HepG2 (cell line): ENCODE measurements at regions not wholly inside any gene's neighbourhood (a gene's known extent, or its start where the extent isn't known, plus 50 kb on each side); places are given as distances from the start of the nearest gene placed in this dataset.

Experiments used
- ATAC-seq: fragments of 200-7000 bp; cut with Tn5 transposase; 3 replicates; pipeline ENCODE4 v1.9.1; 2020; ENCODE audit warnings: mild to moderate bottlenecking, moderate library complexity
- BruUV-seq: library from RNA; stranded (reverse); fragments of 400-500 nt; replicated peaks from 2 replicates; lab custom pipeline; 2021; lab: Mats Ljungman, UMichigan
- CTCF ChIA-PET: fragments of 300-600 bp; formaldehyde crosslinking; extraction: SDS; loops from one replicate; lab custom pipeline; 2021; ENCODE audit warnings: low total read pairs, inconsistent platforms, low intra/inter-chr PET ratio; lab: Yijun Ruan, JAX
- POLR2A ChIA-PET: fragments of 350-600 bp; sonication (Branson Sonifier 250); formaldehyde crosslinking; loops from one replicate; lab custom pipeline; 2020; ENCODE audit warnings: antibody characterized with exemption, inconsistent platforms; lab: Yijun Ruan, JAX
- DNase-seq: peaks from one replicate; pipeline ENCODE4 v3.0.0-alpha.2; 2015; ENCODE audit warnings: low spot score
- FAIRE-seq: peaks from 3 replicates; lab custom pipeline; 2011; peaks lifted over from hg19 to GRCh38; lab: Jason Lieb, UNC
- H2AFZ ChIP-seq: one replicate; pipeline ENCODE4 v1.6.1; 2011; ENCODE audit warnings: low read length, inconsistent platforms
- H3K27ac ChIP-seq: fragments of 300-600 bp; 3 replicates; pipeline ENCODE4 v1.8.0; 2011; ENCODE audit warnings: mixed run types, mild to moderate bottlenecking, mixed read lengths, low read length, inconsistent platforms; ENCODE audit not compliant: insufficient read depth; ENCODE audit errors: extremely low read length
- H3K27me3 ChIP-seq, 2 experiments: fragments of 200-600 bp in 1 of 2; 2 replicates in 1 of 2; 3 replicates in 1 of 2; pipeline versions ENCODE4 v1.6.0 to v1.8.0; 2011; ENCODE audit warnings: low read length in 2 of 2, mild to moderate bottlenecking in 2 of 2, moderate library complexity in 2 of 2, inconsistent platforms in 1 of 2; ENCODE audit not compliant: insufficient read depth in 2 of 2, control insufficient read depth in 1 of 2
- H3K36me3 ChIP-seq, 2 experiments: fragments of 200-600 bp in 1 of 2; replicated peaks in 1 of 2; 2 replicates in 1 of 2; 3 replicates in 1 of 2; pipeline versions ENCODE4 v1.5.1 to v1.8.0; 2011; ENCODE audit warnings: low read length in 2 of 2, inconsistent platforms in 1 of 2; ENCODE audit not compliant: insufficient read depth in 2 of 2, control insufficient read depth in 1 of 2
- H3K4me1 ChIP-seq: 2 replicates; pipeline ENCODE4 v1.5.1; 2012; ENCODE audit warnings: low read length, inconsistent platforms; ENCODE audit not compliant: insufficient read depth
- H3K4me2 ChIP-seq: 2 replicates; pipeline ENCODE4 v1.6.0; 2011; ENCODE audit warnings: low read depth, low read length, inconsistent platforms
- H3K4me3 ChIP-seq, 3 experiments: fragments of 200-600 bp in 1 of 3; sonication (generic), shearing (Covaris generic) in 1 of 3; replicated peaks in 1 of 3; 2 replicates each; pipeline ENCODE4 v1.5.1; 2011 to 2016; ENCODE audit warnings: low read length in 3 of 3, inconsistent platforms in 2 of 3, low read depth in 2 of 3, mild to moderate bottlenecking in 2 of 3, control low read depth in 1 of 3, mixed read lengths in 1 of 3; ENCODE audit not compliant: insufficient read depth in 1 of 3
- H3K79me2 ChIP-seq: one replicate; pipeline ENCODE4 v1.6.1; 2011; ENCODE audit warnings: low read length, inconsistent platforms; ENCODE audit not compliant: insufficient read depth
- H3K9ac ChIP-seq: 2 replicates; pipeline ENCODE4 v1.6.0; 2011; ENCODE audit warnings: mild to moderate bottlenecking, low read depth, low read length, inconsistent platforms; ENCODE audit not compliant: insufficient read depth
- H3K9me3 ChIP-seq: 2 replicates; pipeline ENCODE4 v1.5.1; 2012; ENCODE audit warnings: mild to moderate bottlenecking, low read length
- H4K20me1 ChIP-seq: 2 replicates; pipeline ENCODE4 v1.6.0; 2011; ENCODE audit warnings: inconsistent platforms, mild to moderate bottlenecking, low read length, moderate library complexity; ENCODE audit not compliant: insufficient read depth
- MIER2 ChIP-seq: IDR thresholded peaks from 2 replicates; pipeline ENCODE4 v1.6.1; 2016; ENCODE audit warnings: missing biosample characterization, missing genetic modification reagents
- REST ChIP-seq, 2 experiments: IDR thresholded peaks; 2 replicates each; pipeline ENCODE4 v1.6.1; 2011 to 2012; ENCODE audit warnings: low read length in 2 of 2, borderline replicate concordance in 1 of 2, low read depth in 1 of 2, mild to moderate bottlenecking in 1 of 2, moderate library complexity in 1 of 2
- ZIK1 ChIP-seq: sonication (generic); formaldehyde crosslinking; IDR thresholded peaks from 2 replicates; pipeline ENCODE4 v1.5.0; 2020; ENCODE audit warnings: mild to moderate bottlenecking, low read depth, missing genetic modification reagents, borderline replicate concordance
- WGBS: methylation state at CpG from one replicate; pipeline ENCODE4 v1.1.6; 2017; ENCODE audit warnings: low lambda C conversion rate; 5-methylcytosine and 5-hydroxymethylcytosine counted together
- in situ Hi-C: cut with HindIII; loops from 2 replicates; pipeline ENCODE4 v1.10.0; 2017; ENCODE audit warnings: low pct_unique_long_range_greater_than_20kb; ENCODE audit not compliant: extremely low pct_ligation_motif_present
- intact Hi-C: fragments of 100-400 bp; cut with micrococcal nuclease; formaldehyde crosslinking; loops from one replicate; pipeline ENCODE4 v1.10.0; 2022; ENCODE audit not compliant: unreplicated experiment

- in situ Hi-C loops = no loop called here
Observed at GRCh38 chr4:105036991-105037390, 109.7 kb upstream of the TET2 start.

More at GRCh38 chr4:105036991-105037390, 109.7 kb upstream of the TET2 start:
- FAIRE-seq (no peak), ATAC-seq (no peak), DNase-seq (no peak)
- Histone ChIP-seq H3K36me3 (no peaks in the 10 kb centered on the region), H3K4me2 (no peak overlapping the region), H3K9ac (no peak overlapping the region), H3K27me3 (no peaks in the 10 kb centered on the region), H3K4me3 (no peak overlapping the region), H3K27ac (no peak overlapping the region), H2AFZ (no peak overlapping the region), H3K4me1 (no peaks in the 10 kb centered on the region), H3K9me3 (no peaks in the 10 kb centered on the region), H4K20me1 (no peaks in the 10 kb centered on the region), H3K79me2 (no peaks in the 10 kb centered on the region)
- 0% methylated on average over 1 of the region's 1 CpG for WGBS
- no TSS peak for BruUV-seq
- ChIA-PET POLR2A (no interaction called here), CTCF (no interaction called here)
- TF ChIP-seq ZIK1 (CRISPR knock-in tag) = no peak
- TF ChIP-seq MIER2 = peak; percentile 44; the same call in 1 of the 2 replicates
- peak in 1 of 2 experiments; percentile 79; a peak in 2 of 4 replicates for TF ChIP-seq REST (IDR thresholded peaks at IDR 0.05; ENCODE audit: borderline replicate concordance in 1 of 2, low read depth in 1 of 2, low read length in 2 of 2)
- intact Hi-C loops = no loop called here
